GM23338 (cell line): ENCODE measurements at regions not wholly inside any gene's neighbourhood (a gene's known extent, or its start where the extent isn't known, plus 50 kb on each side); places are given as distances from the start of the nearest gene placed in this dataset.

Experiments
- ATAC-seq: fragments of 200-7000 bp; cut with Tn5 transposase; 3 replicates; pipeline ENCODE4 v1.9.1; 2020
- DNase-seq: peaks from one replicate; pipeline ENCODE4 v3.0.0-alpha.2; 2015; ENCODE audit warnings: low spot score
- H2AFZ ChIP-seq: fragments of 200-600 bp; sonication (generic); 2 replicates; pipeline ENCODE4 v1.8.0; 2016; ENCODE audit warnings: antibody characterized with exemption, mild to moderate bottlenecking, moderate library complexity
- H3F3A ChIP-seq: fragments of 200-600 bp; sonication (generic); replicated peaks from 2 replicates; pipeline ENCODE4 v1.8.0; 2017; ENCODE audit warnings: antibody characterized with exemption, mixed run types, low read depth
- H3K27ac ChIP-seq: fragments of 200-600 bp; sonication (generic); 2 replicates; pipeline ENCODE4 v1.6.1; 2016; ENCODE audit warnings: low read depth
- H3K27me3 ChIP-seq: fragments of 200-600 bp; sonication (generic); 2 replicates; pipeline ENCODE4 v1.8.0; 2016; ENCODE audit warnings: mild to moderate bottlenecking, mixed run types, moderate library complexity; ENCODE audit not compliant: insufficient read depth
- H3K36me3 ChIP-seq: fragments of 200-600 bp; sonication (generic); 2 replicates; pipeline ENCODE4 v1.8.0; 2016; ENCODE audit warnings: mild to moderate bottlenecking; ENCODE audit not compliant: insufficient read depth
- H3K4me1 ChIP-seq: fragments of 200-600 bp; sonication (generic); 2 replicates; pipeline ENCODE4 v1.8.0; 2016; ENCODE audit warnings: mild to moderate bottlenecking, moderate library complexity; ENCODE audit not compliant: insufficient read depth
- H3K4me2 ChIP-seq: fragments of 200-600 bp; sonication (generic); 2 replicates; pipeline ENCODE4 v1.7.1; 2017; ENCODE audit warnings: mixed run types
- H3K4me3 ChIP-seq: fragments of 200-600 bp; sonication (generic); 2 replicates; pipeline ENCODE4 v1.6.1; 2016; ENCODE audit warnings: mixed run types
- H3K79me2 ChIP-seq: fragments of 200-600 bp; sonication (generic); replicated peaks from 2 replicates; pipeline ENCODE4 v1.8.0; 2017; ENCODE audit warnings: mild to moderate bottlenecking; ENCODE audit not compliant: insufficient read depth
- H3K9me2 ChIP-seq: fragments of 200-600 bp; sonication (generic); 2 replicates; pipeline ENCODE4 v1.8.0; 2017; ENCODE audit not compliant: insufficient read depth
- H4K20me1 ChIP-seq: fragments of 200-600 bp; sonication (generic); replicated peaks from 2 replicates; pipeline ENCODE4 v1.8.0; 2017; ENCODE audit warnings: mild to moderate bottlenecking; ENCODE audit not compliant: insufficient read depth
- H3K27ac Mint-ChIP-seq: 2 replicates; pipeline ENCODE4 v1.8.0; 2020; ENCODE audit warnings: inconsistent platforms, mild to moderate bottlenecking, moderate library complexity, mixed read lengths
- H3K27me3 Mint-ChIP-seq: 3 replicates; pipeline ENCODE4 v1.8.0; 2022; ENCODE audit warnings: low read depth, mild to moderate bottlenecking, moderate library complexity, mixed read lengths, inconsistent platforms; ENCODE audit not compliant: insufficient read depth, poor library complexity
- H3K36me3 Mint-ChIP-seq: 3 replicates; pipeline ENCODE4 v1.8.0; 2021; ENCODE audit warnings: low read depth, mild to moderate bottlenecking, inconsistent platforms, moderate library complexity, mixed read lengths
- H3K4me1 Mint-ChIP-seq: 3 replicates; pipeline ENCODE4 v1.8.0; 2020; ENCODE audit warnings: mild to moderate bottlenecking, inconsistent platforms, mixed read lengths
- H3K4me3 Mint-ChIP-seq: 3 replicates; pipeline ENCODE4 v1.8.0; 2021; ENCODE audit warnings: moderate library complexity, mild to moderate bottlenecking, inconsistent platforms, mixed read lengths
- H3K9me3 Mint-ChIP-seq: 3 replicates; pipeline ENCODE4 v1.8.0; 2020; ENCODE audit warnings: moderate library complexity, mild to moderate bottlenecking, inconsistent platforms, mixed read lengths
- EZH2phosphoT487 ChIP-seq: fragments of 200-600 bp; sonication (generic); IDR thresholded peaks from one replicate; pipeline ENCODE4 v1.8.1; 2018; ENCODE audit warnings: antibody characterized with exemption; ENCODE audit not compliant: unreplicated experiment
- JUNB ChIP-seq: IDR thresholded peaks from one replicate; pipeline ENCODE4 v1.6.1; 2016; ENCODE audit warnings: antibody characterized with exemption; ENCODE audit not compliant: unreplicated experiment
- NANOG ChIP-seq: IDR thresholded peaks from 2 replicates; pipeline ENCODE4 v1.6.1; 2016; ENCODE audit warnings: antibody characterized with exemption, borderline replicate concordance
- POLR2AphosphoS5 ChIP-seq: IDR thresholded peaks from 2 replicates; pipeline ENCODE4 v1.6.1; 2016; ENCODE audit warnings: antibody characterized with exemption, low read depth
- STAT1 ChIP-seq: IDR thresholded peaks from one replicate; pipeline ENCODE4 v1.6.1; 2016; ENCODE audit warnings: antibody characterized with exemption; ENCODE audit not compliant: unreplicated experiment
- ZNF114 ChIP-seq: fragments of 250-450 bp; sonication (Bioruptor Pico); IDR thresholded peaks from 2 replicates; pipeline ENCODE4 v1.5.0; 2020; ENCODE audit warnings: mild to moderate bottlenecking, moderate library complexity
- TF ChIP-seq, protein P1 (sequence below): IDR thresholded peaks from one replicate; pipeline ENCODE4 v1.6.1; 2018; ENCODE audit warnings: antibody characterized with exemption; ENCODE audit not compliant: unreplicated experiment
- TF ChIP-seq, protein P2 (sequence below): fragments of 250-450 bp; sonication (Bioruptor Pico); IDR thresholded peaks from 2 replicates; pipeline ENCODE4 v1.5.0; 2020; ENCODE audit warnings: mild to moderate bottlenecking, moderate library complexity
- TF ChIP-seq, protein P3 (sequence below): IDR thresholded peaks from 2 replicates; pipeline ENCODE4 v1.6.1; 2016; ENCODE audit warnings: antibody characterized with exemption

DNA sequence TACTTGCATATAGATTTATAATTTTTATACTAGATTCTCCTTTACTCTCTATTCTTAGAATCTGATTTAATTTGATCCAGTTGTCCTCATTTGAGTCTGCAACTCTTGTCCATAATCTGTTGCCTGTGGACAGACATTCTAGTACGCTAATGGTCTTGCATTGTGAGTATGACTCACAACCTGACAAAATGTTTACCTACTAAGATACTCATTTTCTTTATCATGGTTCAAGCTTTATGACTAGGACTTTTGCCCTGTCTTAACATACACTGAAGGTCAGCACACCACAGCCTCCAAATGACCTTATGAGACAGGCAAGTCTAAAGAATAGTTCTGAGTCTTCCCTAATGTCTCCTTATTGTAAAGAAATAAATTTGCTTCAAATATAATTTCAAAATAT lies 142.3 kb upstream of the CDH7 start:
- Histone ChIP-seq H2AFZ (no peak overlapping the region), H3K79me2 (no peaks in the 10 kb centered on the region), H3K36me3 (no peaks in the 10 kb centered on the region), H3K9me2 (no peaks in the 10 kb centered on the region), H3K27ac (no peak overlapping the region), H3K27me3 (peaks cover 64% of the 10 kb centered on the region), H4K20me1 (no peaks in the 10 kb centered on the region), H3K4me2 (no peak overlapping the region), H3K4me1 (peaks cover 15% of the 10 kb centered on the region; the same call in 1 of the 2 replicates), H3K4me3 (no peak overlapping the region), H3F3A (no peaks in the 10 kb centered on the region)
- Mint-ChIP-seq H3K27me3 (peaks cover 24% of the 10 kb centered on the region), H3K27ac (no peak overlapping the region), H3K4me1 (peaks cover 23% of the 10 kb centered on the region), H3K9me3 (no peaks in the 10 kb centered on the region; the same call in 2 of the 3 replicates), H3K36me3 (no peaks in the 10 kb centered on the region), H3K4me3 (no peak overlapping the region)
- ATAC-seq (no peak), DNase-seq (no peak)
- no peak for TF ChIP-seq POLR2AphosphoS5
- TF ChIP-seq STAT1 = no peak
- TF ChIP-seq, protein P1, sequence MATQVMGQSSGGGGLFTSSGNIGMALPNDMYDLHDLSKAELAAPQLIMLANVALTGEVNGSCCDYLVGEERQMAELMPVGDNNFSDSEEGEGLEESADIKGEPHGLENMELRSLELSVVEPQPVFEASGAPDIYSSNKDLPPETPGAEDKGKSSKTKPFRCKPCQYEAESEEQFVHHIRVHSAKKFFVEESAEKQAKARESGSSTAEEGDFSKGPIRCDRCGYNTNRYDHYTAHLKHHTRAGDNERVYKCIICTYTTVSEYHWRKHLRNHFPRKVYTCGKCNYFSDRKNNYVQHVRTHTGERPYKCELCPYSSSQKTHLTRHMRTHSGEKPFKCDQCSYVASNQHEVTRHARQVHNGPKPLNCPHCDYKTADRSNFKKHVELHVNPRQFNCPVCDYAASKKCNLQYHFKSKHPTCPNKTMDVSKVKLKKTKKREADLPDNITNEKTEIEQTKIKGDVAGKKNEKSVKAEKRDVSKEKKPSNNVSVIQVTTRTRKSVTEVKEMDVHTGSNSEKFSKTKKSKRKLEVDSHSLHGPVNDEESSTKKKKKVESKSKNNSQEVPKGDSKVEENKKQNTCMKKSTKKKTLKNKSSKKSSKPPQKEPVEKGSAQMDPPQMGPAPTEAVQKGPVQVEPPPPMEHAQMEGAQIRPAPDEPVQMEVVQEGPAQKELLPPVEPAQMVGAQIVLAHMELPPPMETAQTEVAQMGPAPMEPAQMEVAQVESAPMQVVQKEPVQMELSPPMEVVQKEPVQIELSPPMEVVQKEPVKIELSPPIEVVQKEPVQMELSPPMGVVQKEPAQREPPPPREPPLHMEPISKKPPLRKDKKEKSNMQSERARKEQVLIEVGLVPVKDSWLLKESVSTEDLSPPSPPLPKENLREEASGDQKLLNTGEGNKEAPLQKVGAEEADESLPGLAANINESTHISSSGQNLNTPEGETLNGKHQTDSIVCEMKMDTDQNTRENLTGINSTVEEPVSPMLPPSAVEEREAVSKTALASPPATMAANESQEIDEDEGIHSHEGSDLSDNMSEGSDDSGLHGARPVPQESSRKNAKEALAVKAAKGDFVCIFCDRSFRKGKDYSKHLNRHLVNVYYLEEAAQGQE = no peak
- no peak for TF ChIP-seq NANOG
- TF ChIP-seq, protein P2, sequence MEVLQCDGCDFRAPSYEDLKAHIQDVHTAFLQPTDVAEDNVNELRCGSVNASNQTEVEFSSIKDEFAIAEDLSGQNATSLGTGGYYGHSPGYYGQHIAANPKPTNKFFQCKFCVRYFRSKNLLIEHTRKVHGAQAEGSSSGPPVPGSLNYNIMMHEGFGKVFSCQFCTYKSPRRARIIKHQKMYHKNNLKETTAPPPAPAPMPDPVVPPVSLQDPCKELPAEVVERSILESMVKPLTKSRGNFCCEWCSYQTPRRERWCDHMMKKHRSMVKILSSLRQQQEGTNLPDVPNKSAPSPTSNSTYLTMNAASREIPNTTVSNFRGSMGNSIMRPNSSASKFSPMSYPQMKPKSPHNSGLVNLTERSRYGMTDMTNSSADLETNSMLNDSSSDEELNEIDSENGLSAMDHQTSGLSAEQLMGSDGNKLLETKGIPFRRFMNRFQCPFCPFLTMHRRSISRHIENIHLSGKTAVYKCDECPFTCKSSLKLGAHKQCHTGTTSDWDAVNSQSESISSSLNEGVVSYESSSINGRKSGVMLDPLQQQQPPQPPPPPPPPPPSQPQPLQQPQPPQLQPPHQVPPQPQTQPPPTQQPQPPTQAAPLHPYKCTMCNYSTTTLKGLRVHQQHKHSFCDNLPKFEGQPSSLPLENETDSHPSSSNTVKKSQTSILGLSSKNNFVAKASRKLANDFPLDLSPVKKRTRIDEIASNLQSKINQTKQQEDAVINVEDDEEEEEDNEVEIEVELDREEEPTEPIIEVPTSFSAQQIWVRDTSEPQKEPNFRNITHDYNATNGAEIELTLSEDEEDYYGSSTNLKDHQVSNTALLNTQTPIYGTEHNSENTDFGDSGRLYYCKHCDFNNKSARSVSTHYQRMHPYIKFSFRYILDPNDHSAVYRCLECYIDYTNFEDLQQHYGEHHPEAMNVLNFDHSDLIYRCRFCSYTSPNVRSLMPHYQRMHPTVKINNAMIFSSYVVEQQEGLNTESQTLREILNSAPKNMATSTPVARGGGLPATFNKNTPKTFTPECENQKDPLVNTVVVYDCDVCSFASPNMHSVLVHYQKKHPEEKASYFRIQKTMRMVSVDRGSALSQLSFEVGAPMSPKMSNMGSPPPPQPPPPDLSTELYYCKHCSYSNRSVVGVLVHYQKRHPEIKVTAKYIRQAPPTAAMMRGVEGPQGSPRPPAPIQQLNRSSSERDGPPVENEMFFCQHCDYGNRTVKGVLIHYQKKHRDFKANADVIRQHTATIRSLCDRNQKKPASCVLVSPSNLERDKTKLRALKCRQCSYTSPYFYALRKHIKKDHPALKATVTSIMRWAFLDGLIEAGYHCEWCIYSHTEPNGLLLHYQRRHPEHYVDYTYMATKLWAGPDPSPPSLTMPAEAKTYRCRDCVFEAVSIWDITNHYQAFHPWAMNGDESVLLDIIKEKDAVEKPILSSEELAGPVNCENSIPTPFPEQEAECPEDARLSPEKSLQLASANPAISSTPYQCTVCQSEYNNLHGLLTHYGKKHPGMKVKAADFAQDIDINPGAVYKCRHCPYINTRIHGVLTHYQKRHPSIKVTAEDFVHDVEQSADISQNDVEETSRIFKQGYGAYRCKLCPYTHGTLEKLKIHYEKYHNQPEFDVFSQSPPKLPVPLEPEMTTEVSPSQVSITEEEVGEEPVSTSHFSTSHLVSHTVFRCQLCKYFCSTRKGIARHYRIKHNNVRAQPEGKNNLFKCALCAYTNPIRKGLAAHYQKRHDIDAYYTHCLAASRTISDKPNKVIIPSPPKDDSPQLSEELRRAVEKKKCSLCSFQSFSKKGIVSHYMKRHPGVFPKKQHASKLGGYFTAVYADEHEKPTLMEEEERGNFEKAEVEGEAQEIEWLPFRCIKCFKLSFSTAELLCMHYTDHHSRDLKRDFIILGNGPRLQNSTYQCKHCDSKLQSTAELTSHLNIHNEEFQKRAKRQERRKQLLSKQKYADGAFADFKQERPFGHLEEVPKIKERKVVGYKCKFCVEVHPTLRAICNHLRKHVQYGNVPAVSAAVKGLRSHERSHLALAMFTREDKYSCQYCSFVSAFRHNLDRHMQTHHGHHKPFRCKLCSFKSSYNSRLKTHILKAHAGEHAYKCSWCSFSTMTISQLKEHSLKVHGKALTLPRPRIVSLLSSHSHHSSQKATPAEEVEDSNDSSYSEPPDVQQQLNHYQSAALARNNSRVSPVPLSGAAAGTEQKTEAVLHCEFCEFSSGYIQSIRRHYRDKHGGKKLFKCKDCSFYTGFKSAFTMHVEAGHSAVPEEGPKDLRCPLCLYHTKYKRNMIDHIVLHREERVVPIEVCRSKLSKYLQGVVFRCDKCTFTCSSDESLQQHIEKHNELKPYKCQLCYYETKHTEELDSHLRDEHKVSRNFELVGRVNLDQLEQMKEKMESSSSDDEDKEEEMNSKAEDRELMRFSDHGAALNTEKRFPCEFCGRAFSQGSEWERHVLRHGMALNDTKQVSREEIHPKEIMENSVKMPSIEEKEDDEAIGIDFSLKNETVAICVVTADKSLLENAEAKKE (CRISPR knock-in tag) = no peak
- TF ChIP-seq, protein P3, sequence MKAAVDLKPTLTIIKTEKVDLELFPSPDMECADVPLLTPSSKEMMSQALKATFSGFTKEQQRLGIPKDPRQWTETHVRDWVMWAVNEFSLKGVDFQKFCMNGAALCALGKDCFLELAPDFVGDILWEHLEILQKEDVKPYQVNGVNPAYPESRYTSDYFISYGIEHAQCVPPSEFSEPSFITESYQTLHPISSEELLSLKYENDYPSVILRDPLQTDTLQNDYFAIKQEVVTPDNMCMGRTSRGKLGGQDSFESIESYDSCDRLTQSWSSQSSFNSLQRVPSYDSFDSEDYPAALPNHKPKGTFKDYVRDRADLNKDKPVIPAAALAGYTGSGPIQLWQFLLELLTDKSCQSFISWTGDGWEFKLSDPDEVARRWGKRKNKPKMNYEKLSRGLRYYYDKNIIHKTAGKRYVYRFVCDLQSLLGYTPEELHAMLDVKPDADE = no peak
- no peak for TF ChIP-seq JUNB
- no peak for TF ChIP-seq EZH2phosphoT487
- TF ChIP-seq ZNF114 = no peak
